ENCODE measurements at regions not wholly inside any gene's neighbourhood (a gene's known extent, or its start where the extent isn't known, plus 50 kb on each side); places are given as distances from the start of the nearest gene placed in this dataset.
"Not testable (repeated sequence)": the region's sequence is repeated elsewhere in the genome, so short reads cannot be mapped to it uniquely, and the experiment has no call there.

DNA sequence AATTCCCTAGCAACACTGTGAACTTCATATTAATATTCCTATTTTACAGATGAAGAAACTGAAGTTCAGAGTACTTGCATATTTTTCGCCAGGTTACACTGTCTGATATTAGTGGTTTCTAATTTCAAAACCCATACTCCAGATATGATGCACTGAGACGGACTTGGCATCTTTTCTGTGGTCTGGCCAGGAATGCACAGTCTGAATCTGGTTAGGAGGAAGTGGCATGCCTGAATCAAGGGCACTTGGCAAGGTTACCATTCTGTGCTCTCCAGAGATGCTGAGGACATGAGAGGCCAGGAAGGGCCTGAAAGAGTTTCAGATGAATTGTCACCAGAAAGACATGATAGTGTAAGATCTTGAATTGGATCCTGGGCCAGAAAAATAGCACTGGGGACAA is 150.1 kb downstream of the HAO1 start:
- DNase-seq (ENCODE audit: low spot score), result no peak

DNA sequence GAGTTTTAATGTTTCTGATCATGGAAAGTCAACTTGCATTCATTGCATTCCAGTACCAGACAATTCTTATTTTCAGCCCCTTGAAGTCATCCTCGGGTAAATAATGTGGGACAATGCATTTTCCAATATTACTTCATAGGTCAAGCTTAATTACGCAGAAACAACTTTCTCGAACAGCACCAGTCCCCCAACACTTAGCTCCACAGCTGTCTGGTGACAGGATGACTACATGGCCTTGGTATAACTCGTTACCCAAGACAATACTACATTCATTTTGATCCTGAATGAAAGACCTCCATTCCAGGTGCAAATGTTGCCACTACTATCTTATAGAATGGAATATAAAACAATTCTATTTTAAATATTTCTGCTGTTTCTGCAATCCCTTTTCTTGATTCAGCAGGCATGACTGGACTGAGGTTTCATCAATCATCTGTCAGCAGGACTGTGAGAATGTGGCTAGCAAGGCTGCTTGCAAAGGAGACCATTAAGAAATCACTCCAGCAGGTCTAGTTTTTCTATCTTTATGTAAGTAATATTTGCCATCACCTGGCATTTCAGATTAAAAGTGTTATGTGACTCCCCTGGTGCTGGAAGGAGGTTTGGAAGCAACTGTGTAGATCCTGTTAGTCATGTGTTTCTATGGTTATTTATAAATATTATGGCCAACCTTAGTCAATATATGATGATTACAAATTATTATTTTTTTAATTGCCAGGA is 147.9 kb downstream of the HAO1 start:
- H3K9me3 Mint-ChIP-seq, result peaks cover 4% of the 10 kb centered on the region
- no peaks in the 10 kb centered on the region for H3K27me3 Mint-ChIP-seq (ENCODE audit: low read depth)
- intact Hi-C loops (cut with micrococcal nuclease), result no loop called here
- no peak for DNase-seq (ENCODE audit: low spot score)
- H3K4me3 Mint-ChIP-seq (ENCODE audit: low read depth), result no peak overlapping the region
- H3K36me3 Mint-ChIP-seq (ENCODE audit: low read depth), result no peaks in the 10 kb centered on the region
- H3K27ac Mint-ChIP-seq, result no peak overlapping the region
- no peaks in the 10 kb centered on the region for H3K4me1 Mint-ChIP-seq (ENCODE audit: low read depth)

More for the DNA sequence above, 150.1 kb downstream of the HAO1 start:
- H3K4me3 Mint-ChIP-seq (ENCODE audit: low read depth), result no peak overlapping the region
- intact Hi-C loops (cut with micrococcal nuclease), result no loop called here
- H3K9me3 Mint-ChIP-seq, result no peaks in the 10 kb centered on the region
- no peaks in the 10 kb centered on the region for H3K27me3 Mint-ChIP-seq (ENCODE audit: low read depth)
- no peaks in the 10 kb centered on the region for H3K36me3 Mint-ChIP-seq (ENCODE audit: low read depth)
- H3K27ac Mint-ChIP-seq, result no peak overlapping the region
- H3K4me1 Mint-ChIP-seq (ENCODE audit: low read depth), result no peaks in the 10 kb centered on the region

DNA sequence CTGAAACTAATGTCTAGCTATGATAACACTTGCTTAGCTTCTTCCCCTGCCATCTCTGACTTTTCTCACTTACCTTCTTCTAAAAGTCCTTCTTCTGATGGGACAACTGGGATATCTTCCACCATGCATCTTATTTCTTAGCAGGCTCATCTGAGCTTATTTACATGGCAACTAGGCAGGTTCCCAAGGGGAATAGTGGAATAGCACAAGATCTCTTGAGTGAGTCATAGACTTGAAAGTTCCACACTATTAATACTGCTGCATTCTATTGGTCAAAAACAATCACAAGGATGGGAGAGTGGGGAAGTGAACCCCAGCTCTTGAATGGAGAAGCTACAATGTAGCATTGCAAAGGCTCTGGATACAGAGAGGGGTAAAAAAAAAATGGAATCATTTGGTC is 142.1 kb downstream of the HAO1 start:
- H3K9me3 Mint-ChIP-seq, result peaks cover 11% of the 10 kb centered on the region
- H3K4me1 Mint-ChIP-seq (ENCODE audit: low read depth), result no peaks in the 10 kb centered on the region
- no peaks in the 10 kb centered on the region for H3K27me3 Mint-ChIP-seq (ENCODE audit: low read depth)
- intact Hi-C loops (cut with micrococcal nuclease), result no loop called here
- no peak overlapping the region for H3K27ac Mint-ChIP-seq
- DNase-seq (ENCODE audit: low spot score), result no peak
- H3K4me3 Mint-ChIP-seq (ENCODE audit: low read depth), result no peak overlapping the region
- H3K36me3 Mint-ChIP-seq (ENCODE audit: low read depth), result no peaks in the 10 kb centered on the region

DNA sequence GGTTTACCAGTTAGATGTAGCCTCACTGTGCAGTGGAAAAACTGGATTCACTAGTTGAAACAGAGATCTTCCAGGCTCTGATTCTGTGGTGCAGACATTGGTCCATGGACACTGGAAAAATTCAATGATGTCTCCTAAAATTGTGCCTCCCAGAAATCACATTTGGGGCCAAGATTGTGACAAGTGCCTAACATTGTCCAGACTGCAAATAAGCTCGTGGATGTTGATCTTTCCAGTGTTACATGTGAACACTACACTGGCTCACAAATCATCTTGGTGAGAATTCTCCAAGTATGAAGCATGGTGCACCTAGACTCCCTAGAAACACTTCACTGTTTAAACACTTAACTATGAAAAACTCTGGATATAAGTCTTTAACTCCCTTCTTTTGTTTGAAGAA is 140.4 kb downstream of the HAO1 start:
- Mint-ChIP-seq H3K4me1 (ENCODE audit: low read depth) (no peaks in the 10 kb centered on the region), H3K4me3 (ENCODE audit: low read depth) (no peak overlapping the region), H3K9me3 (peaks cover 15% of the 10 kb centered on the region), H3K27ac (no peak overlapping the region), H3K27me3 (ENCODE audit: low read depth) (no peaks in the 10 kb centered on the region), H3K36me3 (ENCODE audit: low read depth) (no peaks in the 10 kb centered on the region)
- intact Hi-C loops (cut with micrococcal nuclease), result no loop called here
- DNase-seq (ENCODE audit: low spot score), result no peak

DNA sequence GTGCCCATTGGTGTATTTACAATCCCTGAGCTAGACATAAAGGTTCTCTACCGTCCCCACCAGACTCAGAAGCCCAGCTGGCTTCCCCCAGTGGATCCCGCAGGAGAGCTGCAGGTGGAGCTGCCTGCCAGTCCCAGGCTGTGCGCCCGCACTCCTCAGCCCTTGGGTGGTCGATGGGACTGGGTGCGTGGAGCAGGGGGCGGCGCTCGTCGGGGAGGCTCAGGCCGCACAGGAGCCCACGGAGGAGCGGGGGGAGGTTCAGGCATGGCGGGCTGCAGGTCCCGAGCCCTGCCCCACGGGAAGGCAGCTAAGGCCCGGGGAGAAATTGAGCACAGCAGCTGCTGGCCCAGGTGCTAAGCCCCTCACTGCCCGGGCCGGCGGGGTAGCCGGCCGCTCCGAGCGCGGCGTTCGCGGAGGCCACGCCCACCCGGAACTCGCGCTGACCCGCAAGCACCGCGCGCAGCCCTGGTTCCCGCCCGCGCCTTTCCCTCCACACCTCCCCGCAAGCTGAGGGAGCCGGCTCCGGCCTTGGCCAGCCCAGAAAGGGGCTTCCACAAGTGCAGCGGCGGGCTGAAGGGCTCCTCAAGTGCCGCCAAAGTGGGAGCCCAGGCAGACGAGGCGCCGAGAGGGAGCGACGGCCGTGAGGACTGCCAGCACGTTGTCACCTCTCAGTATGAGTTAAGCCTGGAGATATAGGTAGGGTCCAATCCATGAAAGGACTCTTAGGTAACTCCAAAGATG is 136.7 kb downstream of the HAO1 start:
- H3K9me3 Mint-ChIP-seq, result peaks cover 16% of the 10 kb centered on the region
- H3K4me1 Mint-ChIP-seq (ENCODE audit: low read depth), result not testable (repeated sequence)

DNA sequence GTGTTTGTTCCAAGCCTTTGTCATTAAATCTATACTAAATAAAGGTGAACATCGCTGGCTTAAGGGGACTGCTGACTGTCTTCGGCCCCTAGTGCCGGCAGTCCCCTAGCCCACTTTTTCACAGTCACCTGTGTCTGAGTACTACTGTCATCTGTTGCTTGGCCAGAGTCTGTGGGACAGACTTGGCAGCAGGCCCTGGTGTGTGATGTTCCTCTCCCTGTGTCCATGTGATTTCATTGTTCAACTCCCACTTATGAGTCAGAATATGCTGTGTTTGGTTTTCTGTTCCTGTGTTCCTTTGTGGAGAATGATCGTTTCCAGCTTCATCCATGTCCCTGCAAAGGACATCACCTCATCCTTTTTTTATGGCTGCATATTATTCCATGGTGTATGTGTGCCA is 133.4 kb downstream of the HAO1 start:
- peaks cover 33% of the 10 kb centered on the region for H3K9me3 Mint-ChIP-seq
- H3K4me3 Mint-ChIP-seq (ENCODE audit: low read depth), result no peak overlapping the region
- no peaks in the 10 kb centered on the region for H3K36me3 Mint-ChIP-seq (ENCODE audit: low read depth)
- H3K27me3 Mint-ChIP-seq (ENCODE audit: low read depth), result no peaks in the 10 kb centered on the region
- no peaks in the 10 kb centered on the region for H3K4me1 Mint-ChIP-seq (ENCODE audit: low read depth)
- intact Hi-C loops (cut with micrococcal nuclease), result no loop called here
- no peak overlapping the region for H3K27ac Mint-ChIP-seq
- no peak for DNase-seq (ENCODE audit: low spot score)

More for the DNA sequence above, 136.7 kb downstream of the HAO1 start:
- H3K4me3 Mint-ChIP-seq (ENCODE audit: low read depth); H3K27me3 Mint-ChIP-seq (ENCODE audit: low read depth); H3K27ac Mint-ChIP-seq; DNase-seq (ENCODE audit: low spot score); H3K36me3 Mint-ChIP-seq (ENCODE audit: low read depth); intact Hi-C loops (cut with micrococcal nuclease): not testable (repeated sequence)

DNA sequence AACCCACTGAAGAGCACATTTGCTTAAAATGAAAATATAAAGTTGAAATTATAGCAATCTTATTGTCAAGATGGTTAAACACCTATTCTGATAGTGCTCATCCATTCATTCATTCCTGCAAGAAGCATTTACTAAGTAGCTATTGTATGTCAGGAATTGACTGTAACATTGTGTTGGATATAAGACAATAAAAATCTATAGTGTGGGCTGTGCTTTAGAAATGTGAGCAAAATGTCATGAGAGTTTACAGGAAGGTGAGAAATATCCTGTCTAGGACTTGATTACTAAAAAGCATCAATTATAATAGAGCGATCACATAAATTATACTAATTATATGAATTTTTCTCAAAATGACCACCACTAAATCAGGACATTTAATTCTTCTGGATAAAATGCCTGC is 123.0 kb downstream of the HAO1 start:
- H3K27ac Mint-ChIP-seq, result no peak overlapping the region
- intact Hi-C loops (cut with micrococcal nuclease), result no loop called here

DNA sequence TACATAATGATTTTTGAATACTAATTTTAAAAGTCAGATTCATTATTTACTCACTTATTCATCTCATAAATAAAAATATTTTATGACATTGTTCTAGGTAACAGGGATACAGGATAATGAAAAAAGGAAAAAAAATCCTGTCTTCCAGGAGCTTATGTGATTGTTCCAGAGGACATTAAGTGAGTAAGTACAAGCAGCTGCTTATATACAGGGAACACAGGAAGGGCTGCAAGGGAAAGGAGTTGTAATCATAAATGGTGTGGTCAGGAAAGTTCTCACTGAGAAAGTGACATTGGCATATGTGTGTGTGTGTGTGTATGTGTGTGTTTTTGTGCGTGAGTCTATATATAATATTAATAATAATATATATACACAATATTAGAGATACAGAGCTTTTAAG is 121.8 kb downstream of the HAO1 start:
- Mint-ChIP-seq H3K36me3 (ENCODE audit: low read depth) (no peaks in the 10 kb centered on the region), H3K4me3 (ENCODE audit: low read depth) (no peak overlapping the region), H3K4me1 (ENCODE audit: low read depth) (no peaks in the 10 kb centered on the region), H3K27ac (no peak overlapping the region), H3K27me3 (ENCODE audit: low read depth) (no peaks in the 10 kb centered on the region), H3K9me3 (peaks cover 13% of the 10 kb centered on the region)
- no peak for DNase-seq (ENCODE audit: low spot score)
- intact Hi-C loops (cut with micrococcal nuclease), result no loop called here

More for the DNA sequence above, 123.0 kb downstream of the HAO1 start:
- no peaks in the 10 kb centered on the region for H3K4me1 Mint-ChIP-seq (ENCODE audit: low read depth)
- H3K27me3 Mint-ChIP-seq (ENCODE audit: low read depth), result no peaks in the 10 kb centered on the region
- peaks cover 9% of the 10 kb centered on the region for H3K9me3 Mint-ChIP-seq
- H3K4me3 Mint-ChIP-seq (ENCODE audit: low read depth), result no peak overlapping the region
- DNase-seq (ENCODE audit: low spot score), result no peak
- no peaks in the 10 kb centered on the region for H3K36me3 Mint-ChIP-seq (ENCODE audit: low read depth)

DNA sequence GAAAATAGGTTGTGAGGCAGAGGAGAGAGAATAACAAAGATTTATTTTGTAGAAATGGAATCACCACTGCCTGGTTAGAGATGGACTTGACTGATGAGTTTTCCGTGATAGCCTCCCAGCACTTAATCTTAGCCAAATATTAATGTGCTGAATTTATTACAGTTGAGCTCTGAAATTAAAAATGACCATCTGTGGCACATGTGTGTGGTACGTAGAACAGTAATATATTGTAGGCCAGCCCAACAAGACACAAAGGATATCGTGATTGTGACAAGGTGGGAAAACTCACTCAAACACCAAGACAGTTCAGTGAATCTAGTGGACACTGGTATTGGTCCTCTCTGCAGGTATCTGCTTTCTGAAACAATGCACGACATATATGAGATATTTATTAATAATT is 119.4 kb downstream of the HAO1 start:
- Mint-ChIP-seq H3K27ac (no peak overlapping the region), H3K27me3 (ENCODE audit: low read depth) (no peaks in the 10 kb centered on the region), H3K36me3 (ENCODE audit: low read depth) (no peaks in the 10 kb centered on the region), H3K9me3 (peaks cover 4% of the 10 kb centered on the region), H3K4me3 (ENCODE audit: low read depth) (no peak overlapping the region), H3K4me1 (ENCODE audit: low read depth) (no peaks in the 10 kb centered on the region)
- no peak for DNase-seq (ENCODE audit: low spot score)
- intact Hi-C loops (cut with micrococcal nuclease), result no loop called here

DNA sequence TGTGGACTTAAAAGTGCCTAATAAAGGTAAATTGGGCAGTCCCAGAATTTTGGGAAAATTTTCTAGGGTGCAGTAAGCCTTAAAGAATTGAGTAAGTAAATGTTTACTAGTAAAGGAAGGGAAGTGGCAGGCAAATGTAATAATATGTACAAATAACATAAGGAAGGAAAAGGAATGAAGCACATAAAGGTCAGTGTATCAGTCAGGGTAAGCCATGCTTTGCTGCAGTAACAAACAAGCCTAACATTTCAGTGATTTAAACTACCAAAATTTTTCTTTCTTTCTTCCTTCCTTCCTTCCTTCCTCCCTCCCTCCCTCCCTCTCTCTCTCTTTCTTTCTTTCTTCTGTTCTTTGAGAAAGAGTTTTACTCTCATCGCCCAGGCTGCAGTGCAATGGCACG is 117.5 kb downstream of the HAO1 start:
- no peaks in the 10 kb centered on the region for H3K4me1 Mint-ChIP-seq (ENCODE audit: low read depth)
- H3K36me3 Mint-ChIP-seq (ENCODE audit: low read depth), result no peaks in the 10 kb centered on the region
- intact Hi-C loops (cut with micrococcal nuclease), result no loop called here
- H3K4me3 Mint-ChIP-seq (ENCODE audit: low read depth), result no peak overlapping the region
- H3K27me3 Mint-ChIP-seq (ENCODE audit: low read depth), result no peaks in the 10 kb centered on the region
- DNase-seq (ENCODE audit: low spot score), result no peak
- H3K27ac Mint-ChIP-seq, result no peak overlapping the region
- H3K9me3 Mint-ChIP-seq, result peaks cover 4% of the 10 kb centered on the region

DNA sequence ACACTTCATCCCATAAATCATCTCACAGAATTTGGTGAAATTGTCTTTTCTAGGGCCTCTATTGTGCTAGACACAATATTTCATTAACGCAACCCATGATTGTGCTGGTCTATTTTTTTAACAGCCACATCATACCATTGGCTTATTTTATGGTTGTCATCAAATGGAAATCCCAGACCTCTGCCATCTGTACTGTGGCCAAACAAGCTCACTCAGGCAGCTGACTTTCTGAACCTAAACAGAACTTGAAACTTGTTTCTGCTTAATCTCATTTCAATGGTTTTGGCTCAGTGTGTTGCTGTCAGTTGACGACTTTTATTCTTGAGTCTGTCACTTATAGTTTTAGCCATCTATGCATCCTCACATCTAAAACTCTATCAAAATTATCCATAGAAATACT is 111.8 kb downstream of the HAO1 start:
- H3K4me3 Mint-ChIP-seq (ENCODE audit: low read depth), result no peak overlapping the region
- H3K36me3 Mint-ChIP-seq (ENCODE audit: low read depth), result no peaks in the 10 kb centered on the region
- H3K4me1 Mint-ChIP-seq (ENCODE audit: low read depth), result no peaks in the 10 kb centered on the region
- no peak overlapping the region for H3K27ac Mint-ChIP-seq
- H3K9me3 Mint-ChIP-seq, result peaks cover under 1% of the 10 kb centered on the region
- intact Hi-C loops (cut with micrococcal nuclease), result no loop called here
- H3K27me3 Mint-ChIP-seq (ENCODE audit: low read depth), result no peaks in the 10 kb centered on the region
- DNase-seq (ENCODE audit: low spot score), result no peak

DNA sequence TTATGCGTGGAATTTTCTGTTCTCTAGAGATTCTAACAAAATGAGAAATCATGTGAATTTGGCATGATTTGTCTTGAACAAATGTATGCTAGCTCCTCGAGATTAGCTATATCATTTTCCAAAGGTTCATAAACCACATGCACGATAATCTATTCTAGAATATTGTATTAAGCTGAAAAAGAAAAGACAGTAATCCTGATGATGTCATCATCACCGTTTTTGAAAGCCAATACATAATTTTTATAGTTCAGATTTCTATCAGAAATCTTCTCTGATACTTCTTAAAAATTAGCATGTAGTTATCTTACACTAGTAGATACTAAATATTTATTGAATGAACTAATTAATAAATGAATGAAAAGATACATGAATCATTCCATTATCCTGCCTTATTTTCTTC is 111.2 kb downstream of the HAO1 start:
- no peaks in the 10 kb centered on the region for H3K36me3 Mint-ChIP-seq (ENCODE audit: low read depth)
- no peak overlapping the region for H3K27ac Mint-ChIP-seq
- H3K9me3 Mint-ChIP-seq, result no peaks in the 10 kb centered on the region
- H3K4me1 Mint-ChIP-seq (ENCODE audit: low read depth), result no peaks in the 10 kb centered on the region
- no peaks in the 10 kb centered on the region for H3K27me3 Mint-ChIP-seq (ENCODE audit: low read depth)
- intact Hi-C loops (cut with micrococcal nuclease), result no loop called here
- no peak overlapping the region for H3K4me3 Mint-ChIP-seq (ENCODE audit: low read depth)
- DNase-seq (ENCODE audit: low spot score), result no peak

DNA sequence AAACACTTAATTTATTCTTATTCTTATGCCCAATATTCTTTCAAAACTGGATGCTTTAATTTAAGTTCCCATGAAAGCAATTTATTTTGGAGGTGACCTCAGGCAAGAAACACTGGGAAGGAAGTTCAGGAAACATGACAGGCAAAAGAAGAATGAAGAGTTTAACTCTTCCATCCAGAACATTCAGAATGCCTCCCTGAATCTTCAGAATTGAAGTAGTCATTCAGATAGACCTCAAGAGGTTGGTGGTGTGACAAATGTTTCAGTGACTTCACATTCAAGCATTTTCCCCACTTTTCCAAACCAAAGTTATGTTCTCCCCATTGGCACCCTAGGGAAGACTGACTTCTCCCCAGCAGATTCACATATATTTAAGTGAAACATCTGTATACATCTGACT is 110.5 kb downstream of the HAO1 start:
- Mint-ChIP-seq H3K9me3 (no peaks in the 10 kb centered on the region), H3K27ac (no peak overlapping the region), H3K4me3 (ENCODE audit: low read depth) (no peak overlapping the region), H3K4me1 (ENCODE audit: low read depth) (no peaks in the 10 kb centered on the region), H3K27me3 (ENCODE audit: low read depth) (no peaks in the 10 kb centered on the region), H3K36me3 (ENCODE audit: low read depth) (no peaks in the 10 kb centered on the region)
- intact Hi-C loops (cut with micrococcal nuclease), result no loop called here
- no peak for DNase-seq (ENCODE audit: low spot score)
